ENCODE measurements at regions not wholly inside any gene's neighbourhood (a gene's known extent, or its start where the extent isn't known, plus 50 kb on each side); places are given as distances from the start of the nearest gene placed in this dataset.
A peak's percentile ranks its signal among the peaks of the same experiment; 100 is the strongest.
"Not testable (repeated sequence)": the region's sequence is repeated elsewhere in the genome, so short reads cannot be mapped to it uniquely, and the experiment has no call there.

GRCh38 chr10:128191847-128192246, 65.6 kb upstream of the MKI67 start:
- DNase-seq (ENCODE audit: low read depth), result peak; percentile 7
- no peak for TF ChIP-seq CTCF (IDR thresholded peaks at IDR 0.05; ENCODE audit: insufficient read depth, low read depth, low read length, missing control alignments)
- H3K4me3 ChIP-seq (ENCODE audit: low read length), result no peak overlapping the region

GRCh38 chr10:128201826-128202225, 75.6 kb upstream of the MKI67 start:
- not testable (repeated sequence) for H3K4me3 ChIP-seq (ENCODE audit: low read length); DNase-seq (ENCODE audit: low read depth)

GRCh38 chr10:128203028-128203427, 76.8 kb upstream of the MKI67 start:
- TF ChIP-seq CTCF (IDR thresholded peaks at IDR 0.05; ENCODE audit: insufficient read depth, low read depth, low read length, missing control alignments), result no peak
- H3K4me3 ChIP-seq (ENCODE audit: low read length), result no peak overlapping the region
- no peak for DNase-seq (ENCODE audit: low read depth)

- not testable (repeated sequence) for DNase-seq (ENCODE audit: low read depth)
Observed at GRCh38 chr10:128205591-128205990, 79.4 kb upstream of the MKI67 start.

GRCh38 chr10:128206676-128207075, 80.5 kb upstream of the MKI67 start:
- H3K4me3 ChIP-seq (ENCODE audit: low read length), result no peak overlapping the region
- no peak for TF ChIP-seq CTCF (IDR thresholded peaks at IDR 0.05; ENCODE audit: insufficient read depth, low read depth, low read length, missing control alignments)
- no peak for DNase-seq (ENCODE audit: low read depth)

More at GRCh38 chr10:128205591-128205990, 79.4 kb upstream of the MKI67 start:
- H3K4me3 ChIP-seq (ENCODE audit: low read length), result not testable (repeated sequence)

- TF ChIP-seq CTCF (IDR thresholded peaks at IDR 0.05; ENCODE audit: insufficient read depth, low read depth, low read length, missing control alignments), result no peak
- H3K4me3 ChIP-seq (ENCODE audit: low read length), result no peak overlapping the region
- no peak for DNase-seq (ENCODE audit: low read depth)
Observed at GRCh38 chr10:128209862-128210214, 83.6 kb upstream of the MKI67 start.

- peak; percentile 34 for DNase-seq (ENCODE audit: low read depth)
- TF ChIP-seq CTCF (IDR thresholded peaks at IDR 0.05; ENCODE audit: insufficient read depth, low read depth, low read length, missing control alignments), result peak; percentile 51
Observed at GRCh38 chr10:128210215-128211063, 84.2 kb upstream of the MKI67 start.

GRCh38 chr10:128211064-128211504, 84.9 kb upstream of the MKI67 start:
- no peak for TF ChIP-seq CTCF (IDR thresholded peaks at IDR 0.05; ENCODE audit: insufficient read depth, low read depth, low read length, missing control alignments)
- no peak for DNase-seq (ENCODE audit: low read depth)
- H3K4me3 ChIP-seq (ENCODE audit: low read length), result no peak overlapping the region

More at GRCh38 chr10:128210215-128211063, 84.2 kb upstream of the MKI67 start:
- peak overlapping the region; percentile 40 for H3K4me3 ChIP-seq (ENCODE audit: low read length)

Data from epithelial cell of esophagus (primary cell).